ENCODE measurements at regions not wholly inside any gene's neighbourhood (a gene's known extent, or its start where the extent isn't known, plus 50 kb on each side); places are given as distances from the start of the nearest gene placed in this dataset.

DNA sequence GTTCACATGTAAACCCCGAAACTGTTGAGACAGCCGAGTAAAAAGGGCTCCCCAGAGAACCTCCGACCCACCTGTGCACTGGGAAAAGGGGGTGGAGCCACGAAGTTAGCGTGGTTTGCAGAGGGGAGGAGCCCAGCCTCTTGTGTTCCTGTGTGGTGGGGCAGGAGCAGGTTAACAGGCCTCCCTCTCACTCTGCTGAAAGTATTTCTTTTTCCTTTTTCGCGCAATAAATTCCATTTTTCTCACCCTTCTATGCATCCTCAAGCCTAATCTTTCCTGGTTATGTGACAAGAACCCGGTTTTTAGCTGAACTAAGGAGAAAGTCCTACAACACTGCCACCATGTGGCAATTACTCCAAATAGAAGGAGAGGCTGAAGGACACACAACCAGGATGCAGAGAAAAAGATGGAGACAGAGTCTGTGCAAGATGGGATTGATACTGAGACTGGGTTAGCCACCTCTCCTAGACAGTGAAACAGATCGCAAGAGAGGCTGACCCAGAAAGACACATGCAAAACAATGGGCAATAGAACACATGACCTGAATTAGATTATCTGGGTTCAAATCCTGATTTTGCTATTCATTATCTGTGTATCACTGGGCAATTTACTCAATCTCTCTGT, 168.7 kb upstream of the PRSS16 start (continued):
- TF ChIP-seq STAG1 (CRISPR knock-in tag; IDR thresholded peaks at IDR 0.05) (peak; percentile 96), ZNF768 (CRISPR knock-in tag; IDR thresholded peaks at IDR 0.05) (no peak), SALL2 (CRISPR knock-in tag; IDR thresholded peaks at IDR 0.05) (no peak), NFYB (CRISPR knock-in tag; IDR thresholded peaks at IDR 0.05) (no peak), ZNF441 (CRISPR knock-in tag; IDR thresholded peaks at IDR 0.05; ENCODE audit: borderline replicate concordance) (no peak), PPARG (CRISPR knock-in tag; conservative IDR thresholded peaks at IDR 0.05) (0 out of 2 replicates have a peak, but pooled peaks have one; percentile 27), CHCHD3 (CRISPR knock-in tag; IDR thresholded peaks at IDR 0.05) (no peak), ZNF382 (CRISPR knock-in tag; IDR thresholded peaks at IDR 0.05; ENCODE audit: borderline replicate concordance) (no peak), RAD51 (IDR thresholded peaks at IDR 0.05; ENCODE audit: borderline replicate concordance) (no peak), ZNF432 (CRISPR knock-in tag; IDR thresholded peaks at IDR 0.05; ENCODE audit: borderline replicate concordance) (no peak), ZNF678 (CRISPR knock-in tag; IDR thresholded peaks at IDR 0.05) (no peak), WIZ (CRISPR knock-in tag; IDR thresholded peaks at IDR 0.05) (no peak), ZKSCAN1 (IDR thresholded peaks at IDR 0.05; ENCODE audit: low read length) (no peak), ZFP41 (CRISPR knock-in tag; IDR thresholded peaks at IDR 0.05; ENCODE audit: borderline replicate concordance) (no peak), ATF7-NPFF (CRISPR knock-in tag; IDR thresholded peaks at IDR 0.05; ENCODE audit: low read depth) (no peak), ZNF496 (CRISPR knock-in tag; IDR thresholded peaks at IDR 0.05; ENCODE audit: insufficient replicate concordance) (no peak), GTF2F1 (IDR thresholded peaks at IDR 0.05; ENCODE audit: low read length) (no peak), SP1 (IDR thresholded peaks at IDR 0.05) (no peak), SP1 (CRISPR knock-in tag; IDR thresholded peaks at IDR 0.05) (0 out of 2 replicates have a peak, but pooled peaks have one; percentile 17), NFE2 (CRISPR knock-in tag; IDR thresholded peaks at IDR 0.05) (no peak), DNMT3B (CRISPR knock-in tag; conservative IDR thresholded peaks at IDR 0.05) (no peak), U2AF2 (IDR thresholded peaks at IDR 0.05; ENCODE audit: low read depth, low read length) (no peak), RARG (CRISPR knock-in tag; IDR thresholded peaks at IDR 0.05; ENCODE audit: low read depth) (no peak)
- TF ChIP-seq, protein P1, sequence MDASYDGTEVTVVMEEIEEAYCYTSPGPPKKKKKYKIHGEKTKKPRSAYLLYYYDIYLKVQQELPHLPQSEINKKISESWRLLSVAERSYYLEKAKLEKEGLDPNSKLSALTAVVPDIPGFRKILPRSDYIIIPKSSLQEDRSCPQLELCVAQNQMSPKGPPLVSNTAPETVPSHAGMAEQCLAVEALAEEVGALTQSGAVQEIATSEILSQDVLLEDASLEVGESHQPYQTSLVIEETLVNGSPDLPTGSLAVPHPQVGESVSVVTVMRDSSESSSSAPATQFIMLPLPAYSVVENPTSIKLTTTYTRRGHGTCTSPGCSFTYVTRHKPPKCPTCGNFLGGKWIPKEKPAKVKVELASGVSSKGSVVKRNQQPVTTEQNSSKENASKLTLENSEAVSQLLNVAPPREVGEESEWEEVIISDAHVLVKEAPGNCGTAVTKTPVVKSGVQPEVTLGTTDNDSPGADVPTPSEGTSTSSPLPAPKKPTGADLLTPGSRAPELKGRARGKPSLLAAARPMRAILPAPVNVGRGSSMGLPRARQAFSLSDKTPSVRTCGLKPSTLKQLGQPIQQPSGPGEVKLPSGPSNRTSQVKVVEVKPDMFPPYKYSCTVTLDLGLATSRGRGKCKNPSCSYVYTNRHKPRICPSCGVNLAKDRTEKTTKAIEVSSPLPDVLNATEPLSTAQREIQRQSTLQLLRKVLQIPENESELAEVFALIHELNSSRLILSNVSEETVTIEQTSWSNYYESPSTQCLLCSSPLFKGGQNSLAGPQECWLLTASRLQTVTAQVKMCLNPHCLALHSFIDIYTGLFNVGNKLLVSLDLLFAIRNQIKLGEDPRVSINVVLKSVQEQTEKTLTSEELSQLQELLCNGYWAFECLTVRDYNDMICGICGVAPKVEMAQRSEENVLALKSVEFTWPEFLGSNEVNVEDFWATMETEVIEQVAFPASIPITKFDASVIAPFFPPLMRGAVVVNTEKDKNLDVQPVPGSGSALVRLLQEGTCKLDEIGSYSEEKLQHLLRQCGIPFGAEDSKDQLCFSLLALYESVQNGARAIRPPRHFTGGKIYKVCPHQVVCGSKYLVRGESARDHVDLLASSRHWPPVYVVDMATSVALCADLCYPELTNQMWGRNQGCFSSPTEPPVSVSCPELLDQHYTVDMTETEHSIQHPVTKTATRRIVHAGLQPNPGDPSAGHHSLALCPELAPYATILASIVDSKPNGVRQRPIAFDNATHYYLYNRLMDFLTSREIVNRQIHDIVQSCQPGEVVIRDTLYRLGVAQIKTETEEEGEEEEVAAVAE (CRISPR knock-in tag; IDR thresholded peaks at IDR 0.05; ENCODE audit: borderline replicate concordance): no peak
- TF ChIP-seq, protein P2, sequence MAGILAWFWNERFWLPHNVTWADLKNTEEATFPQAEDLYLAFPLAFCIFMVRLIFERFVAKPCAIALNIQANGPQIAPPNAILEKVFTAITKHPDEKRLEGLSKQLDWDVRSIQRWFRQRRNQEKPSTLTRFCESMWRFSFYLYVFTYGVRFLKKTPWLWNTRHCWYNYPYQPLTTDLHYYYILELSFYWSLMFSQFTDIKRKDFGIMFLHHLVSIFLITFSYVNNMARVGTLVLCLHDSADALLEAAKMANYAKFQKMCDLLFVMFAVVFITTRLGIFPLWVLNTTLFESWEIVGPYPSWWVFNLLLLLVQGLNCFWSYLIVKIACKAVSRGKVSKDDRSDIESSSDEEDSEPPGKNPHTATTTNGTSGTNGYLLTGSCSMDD (CRISPR knock-in tag; IDR thresholded peaks at IDR 0.05): no peak
- TF ChIP-seq, protein P3, sequence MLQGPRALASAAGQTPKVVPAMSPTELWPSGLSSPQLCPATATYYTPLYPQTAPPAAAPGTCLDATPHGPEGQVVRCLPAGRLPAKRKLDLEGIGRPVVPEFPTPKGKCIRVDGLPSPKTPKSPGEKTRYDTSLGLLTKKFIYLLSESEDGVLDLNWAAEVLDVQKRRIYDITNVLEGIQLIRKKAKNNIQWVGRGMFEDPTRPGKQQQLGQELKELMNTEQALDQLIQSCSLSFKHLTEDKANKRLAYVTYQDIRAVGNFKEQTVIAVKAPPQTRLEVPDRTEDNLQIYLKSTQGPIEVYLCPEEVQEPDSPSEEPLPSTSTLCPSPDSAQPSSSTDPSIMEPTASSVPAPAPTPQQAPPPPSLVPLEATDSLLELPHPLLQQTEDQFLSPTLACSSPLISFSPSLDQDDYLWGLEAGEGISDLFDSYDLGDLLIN (CRISPR knock-in tag; IDR thresholded peaks at IDR 0.05; ENCODE audit: borderline replicate concordance): no peak

All from HepG2 (cell line).